IMR-90 (cell line): ENCODE measurements at regions not wholly inside any gene's neighbourhood (a gene's known extent, or its start where the extent isn't known, plus 50 kb on each side); places are given as distances from the start of the nearest gene placed in this dataset.

Experiments
- ATAC-seq: fragments of 200-7000 bp; cut with Tn5 transposase; 2 replicates; pipeline ENCODE4 v1.9.1; 2020; ENCODE audit warnings: low read depth, mild to moderate bottlenecking, moderate library complexity
- BruUV-seq: library from RNA; stranded (reverse); fragments of 400-500 nt; replicated peaks from 2 replicates; lab custom pipeline; 2021; lab: Mats Ljungman, UMichigan
- CTCF ChIA-PET: fragments of 300-600 bp; formaldehyde crosslinking; extraction: SDS; loops from one replicate; lab custom pipeline; 2021; ENCODE audit warnings: antibody characterized with exemption; lab: Yijun Ruan, JAX
- POLR2A ChIA-PET: fragments of 300-600 bp; sonication (Branson Sonifier 250); formaldehyde crosslinking; loops from one replicate; lab custom pipeline; 2022; ENCODE audit warnings: antibody characterized with exemption; ENCODE audit not compliant: unreplicated experiment; lab: Charles Lee
- DNase-seq: peaks from one replicate; pipeline ENCODE4 v3.0.0; 2013
- H2AFZ ChIP-seq: replicated peaks from 2 replicates; pipeline ENCODE3; 2013; ENCODE audit warnings: low read length, mild to moderate bottlenecking; ENCODE audit not compliant: poor library complexity
- H2AK5ac ChIP-seq: 2 replicates; pipeline ENCODE4 v1.6.1; 2013; ENCODE audit warnings: low read depth, low read length, inconsistent platforms
- H2AK9ac ChIP-seq: replicated peaks from 2 replicates; pipeline ENCODE3; 2013; ENCODE audit warnings: mild to moderate bottlenecking, low read depth, low read length, moderate library complexity; ENCODE audit not compliant: poor library complexity
- H2BK120ac ChIP-seq: 2 replicates; pipeline ENCODE4 v1.6.1; 2013; ENCODE audit warnings: low read depth, low read length, inconsistent platforms
- H2BK15ac ChIP-seq: 3 replicates; pipeline ENCODE4 v1.6.1; 2013; ENCODE audit warnings: low read depth, low read length, inconsistent platforms
- H2BK20ac ChIP-seq: 2 replicates; pipeline ENCODE4 v1.6.1; 2013; ENCODE audit warnings: low read depth, mild to moderate bottlenecking, inconsistent platforms, low read length, moderate library complexity
- H2BK5ac ChIP-seq: 2 replicates; pipeline ENCODE4 v1.6.1; 2013; ENCODE audit warnings: mild to moderate bottlenecking, low read depth, low read length, inconsistent platforms; ENCODE audit not compliant: poor library complexity, severe bottlenecking
- H3K14ac ChIP-seq: replicated peaks from 2 replicates; pipeline ENCODE4 v1.6.1; 2013; ENCODE audit warnings: low read depth, low read length, inconsistent platforms
- H3K18ac ChIP-seq: 2 replicates; pipeline ENCODE4 v1.6.1; 2013; ENCODE audit warnings: low read depth, low read length, control low read depth
- H3K23ac ChIP-seq: 2 replicates; pipeline ENCODE4 v1.6.1; 2013; ENCODE audit warnings: low read depth, low read length, inconsistent platforms
- H3K27ac ChIP-seq: 2 replicates; pipeline ENCODE4 v1.5.1; 2013; ENCODE audit warnings: mild to moderate bottlenecking, control low read depth, low read length; ENCODE audit not compliant: insufficient read depth
- H3K27me3 ChIP-seq: 2 replicates; pipeline ENCODE4 v1.6.1; 2013; ENCODE audit warnings: low read length; ENCODE audit not compliant: control insufficient read depth, insufficient read depth
- H3K36me3 ChIP-seq: 2 replicates; pipeline ENCODE4 v1.6.1; 2013; ENCODE audit warnings: low read length, mixed read lengths; ENCODE audit not compliant: control insufficient read depth, insufficient read depth
- H3K4ac ChIP-seq: 2 replicates; pipeline ENCODE4 v1.6.1; 2013; ENCODE audit warnings: low read depth, low read length, inconsistent platforms
- H3K4me1 ChIP-seq: 2 replicates; pipeline ENCODE4 v1.6.1; 2013; ENCODE audit warnings: low read length, mixed read lengths; ENCODE audit not compliant: control insufficient read depth, insufficient read depth
- H3K4me2 ChIP-seq: 2 replicates; pipeline ENCODE4 v1.6.1; 2013; ENCODE audit warnings: low read depth, mild to moderate bottlenecking, control low read depth, low read length, moderate library complexity
- H3K4me3 ChIP-seq: 2 replicates; pipeline ENCODE4 v1.5.1; 2013; ENCODE audit warnings: low read depth, mild to moderate bottlenecking, control low read depth, low read length, moderate library complexity; ENCODE audit not compliant: insufficient read depth
- H3K56ac ChIP-seq: 2 replicates; pipeline ENCODE4 v1.6.1; 2013; ENCODE audit warnings: low read length, inconsistent platforms; ENCODE audit not compliant: insufficient read depth; ENCODE audit errors: extremely low read depth
- H3K79me1 ChIP-seq, 2 experiments: 2 replicates each; pipeline ENCODE4 v1.6.1; 2013; ENCODE audit warnings: low read length in 2 of 2, inconsistent platforms in 1 of 2, low read depth in 1 of 2
- H3K9ac ChIP-seq: 2 replicates; pipeline ENCODE4 v1.6.1; 2013; ENCODE audit warnings: low read depth, low read length, control low read depth
- H3K9me1 ChIP-seq: 2 replicates; pipeline ENCODE4 v1.6.1; 2013; ENCODE audit warnings: low read length, inconsistent platforms; ENCODE audit not compliant: insufficient read depth
- H3K9me3 ChIP-seq: 2 replicates; pipeline ENCODE4 v1.6.1; 2013; ENCODE audit warnings: low read length; ENCODE audit not compliant: control insufficient read depth, insufficient read depth
- H4K20me1 ChIP-seq: 2 replicates; pipeline ENCODE4 v1.6.1; 2013; ENCODE audit warnings: low read length, inconsistent platforms; ENCODE audit not compliant: insufficient read depth
- H4K5ac ChIP-seq: 2 replicates; pipeline ENCODE4 v1.6.1; 2013; ENCODE audit warnings: mild to moderate bottlenecking, low read depth, low read length, control low read depth
- H4K8ac ChIP-seq, 2 experiments: 2 replicates each; pipeline ENCODE4 v1.6.1; 2013; ENCODE audit warnings: low read depth in 2 of 2, low read length in 2 of 2, control low read depth in 1 of 2, inconsistent platforms in 1 of 2
- H4K91ac ChIP-seq: 2 replicates; pipeline ENCODE4 v1.6.1; 2013; ENCODE audit warnings: low read depth, low read length, inconsistent platforms; ENCODE audit not compliant: insufficient read depth
- BHLHE40 ChIP-seq: fragments of 150-350 bp; IDR thresholded peaks from 2 replicates; pipeline ENCODE4 v1.6.1; 2016; ENCODE audit warnings: mild to moderate bottlenecking, low read depth, low read length
- CEBPB ChIP-seq: IDR thresholded peaks from 2 replicates; pipeline ENCODE4 v1.6.1; 2012; ENCODE audit warnings: low read depth, low read length, improper control_type of control experiment
- MAFK ChIP-seq: IDR thresholded peaks from 2 replicates; pipeline ENCODE4 v1.6.1; 2012; ENCODE audit warnings: low read depth, low read length, improper control_type of control experiment
- NFE2L2 ChIP-seq: fragments of 150-350 bp; IDR thresholded peaks from 2 replicates; pipeline ENCODE4 v1.6.1; 2016; ENCODE audit warnings: low read depth, mild to moderate bottlenecking, low read length
- RFX5 ChIP-seq: IDR thresholded peaks from 2 replicates; pipeline ENCODE4 v1.8.0; 2012; ENCODE audit warnings: low read depth, mild to moderate bottlenecking, low read length, moderate library complexity
- SMC3 ChIP-seq: fragments of 150-350 bp; IDR thresholded peaks from 2 replicates; pipeline ENCODE4 v1.6.1; 2016; ENCODE audit warnings: low read depth, mild to moderate bottlenecking, antibody characterized with exemption, low read length, moderate library complexity
- WGBS, 2 experiments: methylation state at CpG; one replicate each; pipeline versions ENCODE4 v1.1.5 to v1.1.7; 2013; ENCODE audit warnings: missing lambda C conversion rate in 2 of 2; ENCODE audit not compliant: insufficient read length in 1 of 2; ENCODE audit errors: extremely low coverage in 2 of 2; 5-methylcytosine and 5-hydroxymethylcytosine counted together
- dilution Hi-C: fragments of 300-500 bp; cut with HindIII; formaldehyde crosslinking; loops from one replicate; pipeline ENCODE4 v1.14.3; 2018; ENCODE audit warnings: low sequenced_read_pairs; ENCODE audit not compliant: unreplicated experiment
- in situ Hi-C: fragments of 300-500 bp; cut with MboI; formaldehyde crosslinking; loops from 3 replicates; pipeline ENCODE4 v1.14.3; 2019; ENCODE audit warnings: low sequenced_read_pairs, inconsistent platforms, mixed read lengths
- intact Hi-C: fragments of 100-400 bp; cut with micrococcal nuclease; formaldehyde crosslinking; loops from 2 replicates; pipeline ENCODE4 v1.10.0; 2022
- TF ChIP-seq, protein P1 (sequence below): fragments of 150-350 bp; IDR thresholded peaks from 2 replicates; pipeline ENCODE4 v1.6.1; 2016; ENCODE audit warnings: low read depth, mild to moderate bottlenecking, low read length, moderate library complexity, borderline replicate concordance

DNA sequence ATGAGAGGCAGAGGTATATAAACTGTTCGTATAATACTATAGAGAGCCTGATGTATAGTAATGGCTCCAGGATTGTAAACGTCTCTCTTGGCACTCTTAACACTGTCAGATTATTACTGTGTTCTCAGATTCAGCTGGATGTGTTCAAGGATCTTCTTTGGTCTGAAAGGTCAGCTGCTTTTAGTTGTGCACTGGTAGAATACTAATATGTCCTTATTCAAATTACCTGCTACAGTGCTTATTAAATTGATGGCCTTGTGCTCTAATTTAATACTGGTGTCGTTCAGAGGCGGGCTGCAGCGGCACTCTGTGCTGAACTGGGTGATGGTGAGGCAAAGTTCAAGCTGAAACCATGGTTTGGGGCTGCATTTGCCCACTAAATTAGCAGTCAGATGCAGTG is 216.7 kb upstream of the ARRDC3 start:
- in situ Hi-C loops (no loop called here), dilution Hi-C loops (no loop called here), intact Hi-C loops (no loop called here)
- Histone ChIP-seq H3K9ac (no peak overlapping the region), H2BK5ac (no peak overlapping the region), H4K5ac (no peak overlapping the region), H2AFZ (no peak overlapping the region), H3K4me3 (no peak overlapping the region), H2BK120ac (no peak overlapping the region), H3K18ac (no peak overlapping the region), H4K8ac (no peak overlapping the region), H2AK9ac (no peak overlapping the region), H3K27me3 (no peaks in the 10 kb centered on the region), H4K20me1 (no peaks in the 10 kb centered on the region), H3K56ac (no peak overlapping the region), H3K79me1 (no peaks in the 10 kb centered on the region), H3K4me2 (no peak overlapping the region), H2BK15ac (no peak overlapping the region), H3K14ac (no peak overlapping the region), H3K9me1 (no peaks in the 10 kb centered on the region), H3K9me3 (no peaks in the 10 kb centered on the region), H3K27ac (no peak overlapping the region), H3K4ac (no peak overlapping the region), H3K23ac (no peak overlapping the region), H2AK5ac (no peak overlapping the region), H3K4me1 (no peaks in the 10 kb centered on the region), H4K91ac (no peak overlapping the region), H2BK20ac (no peak overlapping the region), H3K36me3 (no peaks in the 10 kb centered on the region)
- TF ChIP-seq BHLHE40 (no peak), NFE2L2 (no peak), RFX5 (no peak), CEBPB (no peak), SMC3 (no peak), MAFK (no peak)
- TF ChIP-seq, protein P1, sequence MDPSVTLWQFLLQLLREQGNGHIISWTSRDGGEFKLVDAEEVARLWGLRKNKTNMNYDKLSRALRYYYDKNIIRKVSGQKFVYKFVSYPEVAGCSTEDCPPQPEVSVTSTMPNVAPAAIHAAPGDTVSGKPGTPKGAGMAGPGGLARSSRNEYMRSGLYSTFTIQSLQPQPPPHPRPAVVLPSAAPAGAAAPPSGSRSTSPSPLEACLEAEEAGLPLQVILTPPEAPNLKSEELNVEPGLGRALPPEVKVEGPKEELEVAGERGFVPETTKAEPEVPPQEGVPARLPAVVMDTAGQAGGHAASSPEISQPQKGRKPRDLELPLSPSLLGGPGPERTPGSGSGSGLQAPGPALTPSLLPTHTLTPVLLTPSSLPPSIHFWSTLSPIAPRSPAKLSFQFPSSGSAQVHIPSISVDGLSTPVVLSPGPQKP: no peak
- no CpG with 5 or more reads among the region's 5 CpGs for WGBS, 2 experiments
- DNase-seq: no peak
- no peak for ATAC-seq
- ChIA-PET POLR2A (no interaction called here), CTCF (no interaction called here)
- no TSS peak for BruUV-seq
